GM12865 (cell line): ENCODE measurements at regions not wholly inside any gene's neighbourhood (a gene's known extent, or its start where the extent isn't known, plus 50 kb on each side); places are given as distances from the start of the nearest gene placed in this dataset.

ENCODE experiments used
- DNase-seq: peaks from one replicate; pipeline ENCODE4 v3.0.0; 2010; ENCODE audit warnings: low read depth
- H3K4me3 ChIP-seq: 2 replicates; pipeline ENCODE4 v1.5.1; 2011; ENCODE audit warnings: mild to moderate bottlenecking, low read depth, low read length, control low read depth
- CTCF ChIP-seq: IDR thresholded peaks from 2 replicates; pipeline ENCODE4 v1.5.1; 2011; ENCODE audit warnings: low read length, control low read depth, low read depth, inconsistent platforms; ENCODE audit not compliant: insufficient read depth; ENCODE audit errors: missing control alignments

GRCh38 chr20:48231253-48231930 lies 446.1 kb upstream of the SULF2 start:
- no peak for DNase-seq
- TF ChIP-seq CTCF, result no peak
- no peak overlapping the region for H3K4me3 ChIP-seq

DNA sequence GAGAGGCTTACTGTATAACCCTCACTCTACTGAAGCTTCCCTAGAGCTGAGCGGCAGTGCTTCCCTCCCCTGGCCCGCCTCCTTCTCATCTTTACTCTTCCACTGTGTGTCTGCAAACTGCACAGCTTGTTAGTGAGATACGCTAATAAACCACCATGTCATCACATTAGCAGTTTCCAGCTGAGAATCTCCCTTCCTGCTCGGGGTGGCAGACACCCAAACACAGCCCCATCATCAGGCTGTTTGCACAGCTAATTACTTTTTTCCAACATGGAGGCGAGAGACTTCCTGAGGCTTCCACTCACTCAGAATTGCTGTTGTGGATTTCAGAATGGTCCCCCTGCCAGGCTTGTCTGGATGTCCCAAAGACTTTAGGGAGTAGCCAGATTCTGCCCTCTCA lies 444.9 kb upstream of the SULF2 start:
- H3K4me3 ChIP-seq, result no peak overlapping the region
- TF ChIP-seq CTCF, result no peak
- DNase-seq, result no peak

DNA sequence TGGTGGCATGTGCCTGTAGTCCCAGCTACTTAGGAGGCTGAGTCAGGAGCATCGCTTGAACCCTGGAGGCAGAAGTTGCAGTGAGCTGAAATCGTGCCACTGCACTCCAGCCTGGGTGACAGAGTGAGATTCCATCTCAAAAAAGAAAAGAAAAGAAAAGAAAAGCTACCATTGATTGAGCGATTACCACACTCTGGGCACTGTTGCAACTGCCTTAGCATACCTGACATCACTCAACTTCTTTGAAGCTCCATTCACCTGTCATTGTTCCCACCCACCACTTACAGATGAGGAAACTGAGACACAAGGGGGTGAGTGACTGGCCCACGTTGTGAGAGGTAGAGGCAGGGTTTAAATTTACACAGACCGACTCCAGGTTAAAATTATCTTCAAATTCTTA lies 442.1 kb upstream of the SULF2 start:
- H3K4me3 ChIP-seq, result no peak overlapping the region
- no peak for DNase-seq
- no peak for TF ChIP-seq CTCF

DNA sequence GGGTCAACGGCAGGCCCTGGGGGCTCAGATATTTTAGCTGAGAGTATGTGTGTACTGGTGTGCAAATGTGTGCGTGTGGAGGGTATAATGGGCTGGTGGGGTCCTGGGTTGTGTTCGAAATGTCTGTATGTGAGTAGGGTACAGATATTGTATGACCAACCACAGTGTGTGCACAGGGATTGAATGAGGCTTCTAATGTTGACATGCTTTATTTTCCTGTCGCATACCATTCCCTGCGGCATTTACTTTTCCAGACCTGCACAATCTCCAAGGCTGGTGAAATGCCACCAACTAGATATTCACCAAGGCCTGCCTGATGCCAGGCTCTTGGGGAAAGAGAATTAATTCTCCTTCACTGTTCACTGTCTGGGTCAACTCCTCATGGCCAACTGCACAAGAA lies 441.4 kb upstream of the SULF2 start:
- H3K4me3 ChIP-seq, result no peak overlapping the region
- no peak for TF ChIP-seq CTCF
- no peak for DNase-seq

DNA sequence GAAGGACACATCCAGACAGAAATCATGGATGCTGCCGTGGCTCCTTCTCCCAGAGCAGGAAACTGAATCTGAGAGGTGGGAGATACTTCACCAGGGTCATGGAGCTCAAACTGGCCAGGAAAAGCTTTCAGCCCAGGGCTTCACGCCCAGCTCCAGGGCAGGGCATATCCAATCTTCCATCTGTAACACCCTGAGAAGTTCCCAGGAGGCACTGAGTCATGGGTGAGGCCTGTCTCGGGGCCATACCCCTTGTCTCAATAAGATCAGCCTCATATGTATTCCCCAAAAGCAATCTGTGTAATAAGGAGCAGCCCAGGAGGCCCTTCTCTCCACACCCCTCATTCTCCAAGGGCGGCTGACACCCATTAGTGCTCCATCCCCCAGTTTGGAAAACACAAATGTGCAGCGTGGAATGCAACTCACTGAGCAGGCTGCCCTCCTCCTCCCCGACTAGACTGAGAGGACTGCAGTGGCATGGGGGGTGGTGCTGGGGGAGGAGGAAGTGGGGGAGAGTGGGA lies 439.3 kb upstream of the SULF2 start:
- no peak for TF ChIP-seq CTCF
- no peak overlapping the region for H3K4me3 ChIP-seq
- DNase-seq, result no peak

DNA sequence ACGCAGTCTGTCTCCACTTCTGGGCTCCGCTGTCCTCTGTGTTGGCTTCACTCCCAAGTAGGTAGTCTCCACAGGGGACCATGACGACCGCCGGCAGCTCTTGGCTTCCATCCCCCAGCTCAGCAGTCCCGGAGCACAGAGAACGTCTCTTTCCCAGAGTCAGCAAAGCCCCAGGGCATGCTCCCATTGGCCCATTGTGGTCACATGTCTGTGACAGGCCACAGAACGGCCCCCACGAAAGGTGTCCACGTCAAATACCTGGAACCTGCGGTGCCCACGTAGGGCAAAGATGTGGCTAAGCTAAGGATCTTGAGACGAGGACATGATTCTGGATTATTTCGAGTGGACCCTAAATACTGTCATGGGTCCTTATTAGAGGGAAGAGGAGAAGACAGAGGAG lies 438.4 kb upstream of the SULF2 start:
- no peak for TF ChIP-seq CTCF
- no peak overlapping the region for H3K4me3 ChIP-seq
- DNase-seq, result no peak
